T-helper 1 cell treated with Interleukin-12 subunit alpha and Interleukin-12 subunit beta and Interleukin-4 antibody, amounts not matched to agents 30 ng/mL and 1 ng/mL, for 36 hours (primary cell): ENCODE measurements at regions not wholly inside any gene's neighbourhood (a gene's known extent, or its start where the extent isn't known, plus 50 kb on each side); places are given as distances from the start of the nearest gene placed in this dataset.
"Not testable (repeated sequence)": the region's sequence is repeated elsewhere in the genome, so short reads cannot be mapped to it uniquely, and the experiment has no call there.

ENCODE experiments used
- intact Hi-C: fragments of 100-400 bp; cut with micrococcal nuclease; formaldehyde crosslinking; loops from one replicate; pipeline ENCODE4 v1.15.1; 2024

- intact Hi-C loops = no loop called here
Measured at GRCh38 chr2:12871694-12872315, 155.1 kb downstream of the TRIB2 start.

DNA sequence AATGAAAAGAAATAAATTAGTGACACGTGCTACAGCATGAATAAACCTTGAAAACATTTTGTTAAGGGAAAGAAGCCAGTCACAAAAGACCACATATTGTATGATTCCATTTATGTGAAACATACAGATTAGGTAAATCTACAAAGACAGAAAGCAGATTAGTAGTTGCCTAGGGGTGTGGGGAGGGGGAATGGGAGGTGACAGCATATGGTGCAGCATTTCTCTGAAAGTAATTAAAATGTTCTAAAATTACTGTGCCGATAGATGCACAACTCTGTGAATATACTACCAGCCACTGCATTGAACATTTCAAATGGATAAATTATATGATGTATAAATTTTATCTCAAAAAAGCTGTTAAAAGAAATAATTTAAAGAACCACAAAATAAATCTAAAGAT lies 161.0 kb downstream of the TRIB2 start:
- intact Hi-C loops = no loop called here

DNA sequence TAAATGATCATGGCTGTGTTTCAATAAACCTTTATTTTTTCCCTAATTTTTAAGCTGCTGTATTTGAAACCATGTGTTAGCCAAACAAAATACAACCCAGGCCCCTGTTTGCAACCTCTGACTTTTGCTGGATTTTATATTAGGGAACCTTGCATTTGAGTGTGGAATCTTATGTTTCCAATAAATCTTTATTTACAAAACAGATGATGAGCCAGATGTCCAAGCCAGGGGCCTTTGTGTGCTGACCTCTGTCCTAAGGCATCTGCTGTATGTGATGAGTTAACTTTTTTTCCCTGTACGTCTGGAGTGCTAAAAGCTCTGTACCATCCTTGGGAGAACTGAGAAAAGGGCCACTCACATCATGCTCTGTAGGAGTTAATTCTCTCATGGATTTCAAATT lies 162.9 kb downstream of the TRIB2 start:
- intact Hi-C loops = no loop called here

DNA sequence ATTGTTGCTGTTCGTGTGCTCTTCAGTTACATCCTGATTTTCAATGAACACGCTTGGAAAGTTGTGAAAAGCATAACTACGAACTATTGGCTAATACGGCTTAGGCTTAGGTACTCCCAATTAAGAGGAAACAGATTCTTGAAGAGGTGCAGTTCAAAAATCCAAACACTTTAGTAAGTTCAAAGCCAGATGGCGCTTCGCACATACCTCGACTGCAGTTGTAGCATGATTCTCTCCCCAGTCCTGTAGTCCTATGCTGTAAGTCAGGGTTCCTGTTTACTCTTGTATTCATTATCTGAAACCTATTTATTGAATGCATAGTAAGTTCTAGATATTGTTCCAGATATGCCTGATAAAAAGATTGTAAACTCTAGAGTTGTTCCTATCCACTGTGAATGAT lies 165.2 kb downstream of the TRIB2 start:
- intact Hi-C loops = loop anchor here (1.0 kb wide), 1 partner anchor 124 kb away; no protein-coding TSS in a partner anchor

DNA sequence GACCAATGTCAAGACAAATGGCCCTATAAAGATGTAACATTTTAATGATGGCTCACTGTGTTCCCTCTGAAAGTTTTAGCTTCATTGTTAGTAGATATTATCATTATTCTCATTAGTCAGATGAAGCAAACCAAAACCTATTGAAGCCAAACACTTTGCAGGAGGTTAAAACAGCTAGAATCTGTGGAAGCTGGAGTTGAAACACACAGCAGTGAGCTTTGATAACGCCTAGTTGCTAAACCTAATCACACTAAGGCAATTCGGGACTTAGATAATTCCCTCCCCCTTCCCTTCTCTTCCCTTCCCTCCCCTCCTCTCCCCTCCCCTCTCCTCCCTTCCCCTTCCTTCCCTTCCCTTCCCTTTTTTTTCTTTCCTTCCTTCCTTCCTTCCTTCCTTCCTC lies 165.7 kb downstream of the TRIB2 start:
- intact Hi-C loops = loop anchor here (1.0 kb wide), 1 partner anchor 124 kb away; no protein-coding TSS in a partner anchor

DNA sequence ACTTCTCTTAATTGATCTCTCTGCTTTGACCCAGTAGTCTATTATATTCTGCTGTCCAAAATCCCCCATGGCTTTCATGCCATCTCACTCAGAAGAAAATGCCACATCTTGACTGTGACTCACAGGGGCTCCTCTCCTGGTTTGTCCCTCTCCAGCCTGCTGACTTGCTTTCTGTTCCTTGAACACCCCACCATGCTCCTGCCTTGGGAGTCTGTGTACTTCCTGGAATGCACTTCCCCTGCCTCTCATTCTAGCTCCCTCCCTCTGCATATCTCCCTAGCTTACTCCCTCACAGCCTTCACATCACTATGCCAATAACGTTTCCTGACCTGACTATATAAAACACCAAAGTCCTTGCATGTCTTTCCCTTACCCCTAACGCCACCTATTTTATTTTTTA lies 167.2 kb downstream of the TRIB2 start:
- intact Hi-C loops = no loop called here

DNA sequence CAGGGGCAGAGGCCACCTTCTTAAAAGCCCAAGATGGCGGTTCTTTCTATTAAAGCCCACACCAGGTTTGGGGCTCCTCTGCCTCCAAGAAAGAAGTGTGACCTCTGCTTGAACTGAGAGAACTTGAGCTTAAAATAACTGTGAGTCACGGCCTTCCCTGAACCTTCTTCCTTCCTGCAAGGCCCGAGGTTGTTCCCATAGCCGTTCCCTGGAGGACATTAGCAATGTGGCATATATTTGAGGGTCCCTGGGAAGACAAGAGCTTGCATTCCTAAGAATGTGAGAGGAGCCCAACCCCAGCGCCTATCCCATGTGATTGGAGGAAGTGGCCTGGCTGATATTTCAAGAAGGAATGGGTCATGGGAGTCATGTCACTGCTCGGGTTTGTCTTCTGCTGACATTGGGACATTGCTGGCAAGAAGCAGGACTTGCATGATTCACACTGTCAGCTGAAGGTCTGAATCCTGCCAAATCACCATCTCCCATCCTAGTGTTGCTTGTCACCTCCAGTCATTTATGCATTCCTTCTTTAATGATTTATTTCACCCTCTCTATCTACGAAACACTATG lies 168.1 kb downstream of the TRIB2 start:
- intact Hi-C loops = no loop called here

DNA sequence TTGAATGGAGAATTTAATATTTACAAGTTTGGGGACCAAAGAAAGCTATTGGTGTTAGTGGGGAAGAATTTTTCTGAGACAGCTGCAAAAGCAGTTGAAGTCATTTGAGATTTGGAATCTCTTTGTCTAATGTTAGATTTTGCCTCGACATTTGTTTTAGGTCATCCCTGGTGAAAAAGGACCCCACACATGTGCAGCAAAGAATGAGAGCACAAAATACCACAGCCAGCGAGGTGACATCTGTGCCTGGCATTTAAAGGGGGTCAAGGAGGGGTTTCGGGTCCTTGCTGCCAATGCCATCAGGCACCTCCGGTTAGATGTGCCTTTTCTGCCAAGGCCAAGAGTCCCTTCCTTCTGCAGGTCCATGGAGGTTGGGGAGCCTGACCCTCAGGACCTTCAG lies 173.3 kb downstream of the TRIB2 start:
- intact Hi-C loops = no loop called here

- intact Hi-C loops = no loop called here
Measured at GRCh38 chr2:12890481-12890991, 173.8 kb downstream of the TRIB2 start.

DNA sequence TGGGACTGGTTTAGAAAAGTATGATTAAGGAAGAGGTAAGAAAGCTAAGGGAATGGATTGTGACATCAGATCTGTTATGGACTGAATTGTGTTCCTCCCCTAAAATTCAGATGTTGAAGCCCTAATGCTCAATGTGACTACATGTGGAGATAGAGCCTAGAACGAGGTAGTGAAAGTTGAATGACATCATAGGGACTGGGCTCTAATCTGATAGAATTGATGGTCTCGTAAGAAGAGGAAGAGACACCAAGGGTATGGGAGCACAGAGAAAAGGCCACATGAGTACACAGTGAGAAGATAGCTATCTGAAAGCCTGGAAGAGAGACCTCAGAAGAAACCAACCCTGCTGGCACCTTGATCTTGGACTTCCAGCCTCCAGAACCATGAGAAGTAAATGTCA lies 178.3 kb downstream of the TRIB2 start:
- intact Hi-C loops = no loop called here

- intact Hi-C loops = no loop called here
Measured at GRCh38 chr2:12896318-12896982, 179.7 kb downstream of the TRIB2 start.

- intact Hi-C loops = no loop called here
Measured at GRCh38 chr2:12897181-12897580, 180.4 kb downstream of the TRIB2 start.

- intact Hi-C loops = no loop called here
Measured at GRCh38 chr2:12903272-12903671, 186.5 kb downstream of the TRIB2 start.

- intact Hi-C loops = no loop called here
Measured at GRCh38 chr2:12910431-12910830, 193.7 kb downstream of the TRIB2 start.

- intact Hi-C loops = no loop called here
Measured at GRCh38 chr2:12915787-12916186, 199.1 kb downstream of the TRIB2 start.

DNA sequence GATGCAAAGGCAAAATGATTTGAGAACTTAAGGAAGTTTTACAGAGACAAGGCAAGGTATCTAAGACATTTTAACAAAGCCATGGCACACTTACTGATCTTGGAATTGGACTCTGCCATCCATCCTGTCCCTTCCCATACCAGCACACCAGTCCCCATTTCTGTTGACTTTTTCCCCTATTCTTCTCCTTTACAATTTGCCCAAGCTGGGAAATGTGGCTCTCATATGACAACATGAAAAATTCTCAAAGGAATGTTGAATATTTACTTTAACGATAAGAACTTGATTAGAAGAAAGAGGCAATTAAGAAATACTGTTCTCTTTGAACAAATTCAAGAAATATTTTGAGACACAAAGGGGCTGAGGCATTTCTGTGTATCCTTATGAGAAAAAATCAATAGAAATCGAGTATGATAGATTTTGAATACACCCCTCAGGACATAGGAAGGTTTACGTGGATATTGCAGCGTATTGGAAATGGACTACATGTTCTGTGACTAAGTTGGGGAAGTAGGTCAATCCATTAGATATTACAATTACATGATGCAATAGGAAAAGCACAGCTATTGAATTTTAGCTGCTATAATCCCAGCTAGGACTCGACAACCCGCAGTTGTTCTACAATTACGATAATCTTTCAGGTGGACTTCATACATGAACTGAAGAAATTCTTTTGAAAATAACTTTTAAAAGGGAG lies 201.6 kb downstream of the TRIB2 start:
- intact Hi-C loops = no loop called here

- intact Hi-C loops = no loop called here
Measured at GRCh38 chr2:12918835-12919445, 202.2 kb downstream of the TRIB2 start.

GRCh38 chr2:12921321-12921720 lies 204.6 kb downstream of the TRIB2 start:
- intact Hi-C loops = no loop called here

- intact Hi-C loops = no loop called here
Measured at GRCh38 chr2:12923907-12924610, 207.3 kb downstream of the TRIB2 start.

GRCh38 chr2:12926641-12927040 lies 209.9 kb downstream of the TRIB2 start:
- intact Hi-C loops = not testable (repeated sequence)

GRCh38 chr2:12928197-12928774 lies 211.6 kb downstream of the TRIB2 start:
- intact Hi-C loops = no loop called here
